ENCODE measurements at regions not wholly inside any gene's neighbourhood (a gene's known extent, or its start where the extent isn't known, plus 50 kb on each side); places are given as distances from the start of the nearest gene placed in this dataset.

- no peak for DNase-seq
These were observed 230.8 kb upstream of the CST7 start for GRCh38 chr20:24718277-24718676.

- no peak for DNase-seq
These were observed 230.4 kb upstream of the CST7 start for GRCh38 chr20:24718696-24719095.

- no peak for DNase-seq
These were observed 228.1 kb upstream of the CST7 start for GRCh38 chr20:24720957-24721356.

GRCh38 chr20:24721891-24722568 lies 227.0 kb upstream of the CST7 start:
- no peak for DNase-seq

- DNase-seq, result no peak
These were observed 226.5 kb upstream of the CST7 start for GRCh38 chr20:24722586-24722985.

- no peak for DNase-seq
These were observed 225.9 kb upstream of the CST7 start for GRCh38 chr20:24723186-24723585.

- DNase-seq, result no peak
These were observed 225.3 kb upstream of the CST7 start for GRCh38 chr20:24723647-24724352.

- DNase-seq, result no peak
These were observed 224.0 kb upstream of the CST7 start for GRCh38 chr20:24724982-24725533.

- DNase-seq, result no peak
These were observed 221.3 kb upstream of the CST7 start for GRCh38 chr20:24727795-24728194.

GRCh38 chr20:24729896-24730605 lies 219.0 kb upstream of the CST7 start:
- DNase-seq, result no peak

- DNase-seq, result no peak
These were observed 218.3 kb upstream of the CST7 start for GRCh38 chr20:24730750-24731149.

GRCh38 chr20:24731312-24731711 lies 217.8 kb upstream of the CST7 start:
- DNase-seq, result no peak

- DNase-seq, result no peak
These were observed 217.0 kb upstream of the CST7 start for GRCh38 chr20:24732076-24732475.

GRCh38 chr20:24732599-24732998 lies 216.5 kb upstream of the CST7 start:
- DNase-seq, result no peak

GRCh38 chr20:24733416-24733815 lies 215.7 kb upstream of the CST7 start:
- DNase-seq, result no peak

GRCh38 chr20:24734139-24734538 lies 214.9 kb upstream of the CST7 start:
- no peak for DNase-seq

- DNase-seq, result no peak
These were observed 213.8 kb upstream of the CST7 start for GRCh38 chr20:24735263-24735662.

- DNase-seq, result no peak
These were observed 212.8 kb upstream of the CST7 start for GRCh38 chr20:24736131-24736843.

GRCh38 chr20:24736844-24737211 lies 212.2 kb upstream of the CST7 start:
- DNase-seq, result no peak

GRCh38 chr20:24737212-24737850 lies 211.7 kb upstream of the CST7 start:
- no peak for DNase-seq

- DNase-seq, result no peak
These were observed 210.9 kb upstream of the CST7 start for GRCh38 chr20:24738058-24738775.

Data from activated CD4-positive, CD25-positive, alpha-beta regulatory T cell treated with anti-CD3 and anti-CD28 coated beads, Interleukin-2, amount 50 U/mL, for 72 hours (primary cell).